CD4-positive, alpha-beta T cell treated with Interleukin-4 for 1 hour (primary cell): ENCODE measurements at regions not wholly inside any gene's neighbourhood (a gene's known extent, or its start where the extent isn't known, plus 50 kb on each side); places are given as distances from the start of the nearest gene placed in this dataset.

ENCODE experiments used
- DNase-seq, 2 donors: peaks; one replicate each; pipeline ENCODE4 v3.0.0-alpha.2; 2020 to 2022

DNA sequence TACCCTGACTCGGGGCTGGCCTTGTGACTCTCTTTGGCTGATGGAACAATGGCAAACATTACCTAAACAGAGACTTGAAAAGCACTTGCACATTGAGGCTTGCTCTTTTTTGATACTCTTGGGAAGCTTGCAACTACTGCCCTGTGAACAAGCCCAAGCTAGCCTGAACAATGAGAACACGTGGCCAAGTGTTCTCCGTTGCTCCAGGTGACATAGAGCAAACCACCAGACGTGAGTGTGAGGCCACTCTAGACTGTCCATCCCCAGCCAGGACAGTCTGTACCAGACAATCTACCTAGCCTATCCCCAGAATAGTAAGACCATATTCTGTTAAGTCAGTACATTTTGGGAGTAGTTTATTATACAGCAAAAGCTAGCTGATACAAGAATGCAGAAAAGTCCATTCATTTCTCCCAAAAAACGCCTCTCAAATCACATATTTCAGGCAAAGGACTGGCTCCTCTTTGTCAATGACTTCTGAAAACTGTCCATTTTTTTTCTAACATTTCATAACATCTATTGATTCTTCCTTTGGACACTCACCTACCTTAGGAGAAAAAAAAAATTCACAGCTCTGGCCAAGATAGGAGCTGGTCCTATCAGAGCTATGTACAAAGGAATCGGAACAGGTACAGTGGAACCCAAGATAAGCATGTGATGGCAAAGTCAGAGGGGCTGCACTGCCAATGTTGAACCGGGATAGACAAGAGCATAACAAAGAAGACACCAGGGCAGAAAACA lies 142.1 kb upstream of the PKDCC start:
- DNase-seq, result no peak

DNA sequence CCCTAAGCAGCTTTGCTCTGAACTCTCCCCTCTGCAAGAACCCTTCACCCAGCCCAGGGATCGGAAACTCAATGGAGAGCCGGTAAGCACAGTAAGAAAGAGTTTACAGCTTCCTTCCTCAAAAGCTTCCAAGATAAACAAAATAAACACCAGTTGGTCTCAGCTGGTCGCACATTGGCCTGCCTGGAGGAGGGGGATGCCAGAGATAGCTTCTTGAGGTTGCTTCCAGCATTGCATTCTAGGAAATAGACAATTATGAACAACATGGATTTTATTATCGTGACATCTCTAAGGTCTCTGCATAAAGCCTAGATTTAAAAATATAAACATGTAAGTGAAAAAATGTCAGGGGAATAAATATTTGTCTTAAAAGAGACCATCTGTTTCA lies 141.5 kb upstream of the PKDCC start:
- no peak for DNase-seq

- DNase-seq, result no peak
These were observed 140.7 kb upstream of the PKDCC start for GRCh38 chr2:41907141-41907540.

DNA sequence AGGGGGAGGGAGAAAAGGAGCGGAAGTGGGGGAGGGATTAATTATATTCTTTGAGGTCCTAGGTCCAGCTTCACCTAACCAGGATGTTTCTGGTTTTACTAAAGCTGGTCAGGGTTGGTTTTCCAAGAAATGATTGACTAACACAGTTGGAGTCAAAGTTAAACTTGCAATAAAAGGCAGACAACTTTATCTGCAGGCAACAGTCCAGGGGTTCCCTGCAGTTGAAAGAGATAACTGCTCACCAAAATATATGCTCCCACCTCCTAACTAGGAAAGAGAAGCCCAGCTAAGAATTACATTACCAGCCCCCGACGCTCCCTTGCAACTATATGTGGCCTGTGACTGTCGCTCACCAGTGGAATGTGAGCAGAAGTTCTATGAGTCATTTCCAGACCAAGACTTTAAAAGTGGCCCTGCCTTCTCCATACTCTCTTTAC lies 140.0 kb upstream of the PKDCC start:
- no peak for DNase-seq

GRCh38 chr2:41908349-41908748 lies 139.5 kb upstream of the PKDCC start:
- DNase-seq, result no peak

DNA sequence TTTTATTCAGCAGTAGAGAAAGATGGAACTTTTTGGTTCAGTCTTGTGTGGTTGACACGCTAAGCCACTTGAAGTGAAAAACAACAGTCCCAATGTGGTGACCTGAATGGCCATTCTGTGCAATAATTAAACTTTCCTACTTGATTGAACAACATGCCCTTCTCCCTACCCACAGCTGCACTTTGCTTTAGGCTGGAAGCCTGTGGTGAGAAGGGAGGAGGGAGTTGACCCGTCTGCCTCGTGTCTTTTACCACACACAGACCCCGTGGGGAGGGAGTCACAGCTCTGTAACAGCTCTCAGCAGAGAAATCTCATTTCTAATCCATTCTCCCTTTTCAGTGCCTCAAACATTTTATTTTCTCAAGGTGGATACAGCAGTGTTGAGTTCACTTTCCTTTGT lies 138.2 kb upstream of the PKDCC start:
- DNase-seq, result no peak

DNA sequence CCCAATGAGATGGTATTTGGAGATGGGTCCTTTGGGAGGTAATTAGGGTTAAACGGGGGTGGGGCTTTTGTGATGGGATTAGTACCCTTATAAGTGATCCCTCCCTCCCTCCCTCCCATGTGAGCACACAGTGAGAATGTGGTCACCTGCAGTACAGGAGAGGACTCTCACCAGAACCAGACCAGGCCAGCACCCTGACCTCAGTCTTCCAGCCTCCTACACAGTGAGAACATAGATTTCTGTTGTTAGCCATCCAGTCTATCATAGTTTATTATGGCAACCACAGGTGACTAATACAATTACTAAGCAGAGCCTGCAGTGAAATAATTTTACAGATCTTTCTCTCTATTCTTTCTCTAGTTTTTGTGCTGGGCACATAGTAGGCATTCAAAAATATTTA lies 137.7 kb upstream of the PKDCC start:
- no peak for DNase-seq

DNA sequence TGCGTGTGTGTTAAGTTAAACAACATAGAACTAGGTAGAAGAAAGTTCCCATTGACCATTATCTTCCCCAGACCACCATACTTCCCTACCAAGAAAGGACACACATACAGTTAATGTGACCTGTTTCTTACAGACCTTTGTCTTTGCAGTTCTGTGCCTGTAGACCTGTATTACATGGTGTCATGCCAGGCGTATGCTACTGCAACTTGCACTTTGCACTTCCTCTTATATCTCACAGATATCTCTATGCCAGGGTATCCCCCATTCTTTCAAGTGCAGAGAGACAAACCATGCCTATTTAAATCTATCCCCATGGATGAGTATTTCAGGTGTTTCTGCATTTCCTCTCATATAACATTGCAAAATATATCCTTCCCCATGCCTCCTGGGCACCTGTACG lies 136.8 kb upstream of the PKDCC start:
- no peak for DNase-seq

GRCh38 chr2:41912337-41912736 lies 135.5 kb upstream of the PKDCC start:
- DNase-seq, result no peak

DNA sequence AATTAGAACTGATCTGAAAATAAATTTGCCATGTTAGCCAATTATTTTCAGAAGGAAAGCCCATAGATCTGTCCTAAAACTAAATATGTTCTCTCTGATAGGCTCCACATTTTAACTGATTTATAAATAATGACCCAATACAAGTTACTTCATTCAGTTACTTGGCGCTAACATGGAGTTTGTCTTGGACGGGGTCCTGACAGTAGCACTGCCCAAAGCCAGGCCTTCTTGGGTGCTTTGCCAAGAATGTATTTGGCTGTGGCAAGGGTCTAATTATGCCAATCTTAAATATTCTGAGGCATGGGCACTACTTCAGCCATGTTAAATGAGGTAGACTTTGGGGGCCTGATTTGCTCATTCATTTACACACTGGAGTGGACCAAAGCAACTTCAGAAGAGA lies 135.0 kb upstream of the PKDCC start:
- no peak for DNase-seq

GRCh38 chr2:41913311-41913710 lies 134.5 kb upstream of the PKDCC start:
- DNase-seq, result no peak

- no peak for DNase-seq
These were observed 133.8 kb upstream of the PKDCC start for GRCh38 chr2:41913921-41914609.

DNA sequence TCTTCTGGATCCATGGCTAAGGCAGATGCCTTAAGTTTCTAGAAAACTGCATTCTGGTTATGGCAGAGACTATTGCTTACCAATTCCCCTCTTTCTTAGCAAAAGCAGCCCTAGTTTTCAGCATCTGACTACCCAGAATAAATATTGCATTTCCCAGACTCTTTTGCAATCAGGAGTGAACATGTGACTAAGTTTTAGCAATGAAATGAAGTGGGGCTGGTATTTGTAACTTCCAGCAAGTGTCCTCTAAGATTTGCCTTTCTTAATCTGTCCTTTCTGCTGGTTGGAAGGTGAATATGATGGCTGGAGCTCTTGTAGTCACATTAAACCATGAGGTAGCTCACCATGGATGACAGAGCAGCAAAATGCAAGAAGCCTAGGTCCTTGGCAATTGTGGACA lies 132.9 kb upstream of the PKDCC start:
- DNase-seq, result no peak

- DNase-seq, result no peak
These were observed 131.6 kb upstream of the PKDCC start for GRCh38 chr2:41916177-41916576.

DNA sequence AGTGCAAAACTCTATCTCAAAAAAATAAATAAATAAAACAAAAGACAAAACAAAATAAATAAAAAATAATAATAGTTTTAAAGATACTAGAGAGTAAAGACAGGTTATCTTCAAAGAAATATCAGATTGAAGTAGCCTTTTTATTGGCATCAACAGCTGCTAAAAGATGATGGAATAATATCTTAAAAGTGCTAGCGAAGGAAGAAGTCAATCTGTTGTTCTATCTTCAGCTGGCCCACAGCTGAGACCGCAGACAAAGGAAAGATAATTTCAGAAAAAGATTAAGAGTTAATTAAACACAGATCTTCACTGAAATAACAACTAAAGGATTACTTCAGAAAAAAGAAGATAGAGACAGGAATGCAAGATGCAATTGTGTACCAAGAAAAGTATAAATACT lies 130.2 kb upstream of the PKDCC start:
- DNase-seq, result no peak

GRCh38 chr2:41919135-41919534 lies 128.7 kb upstream of the PKDCC start:
- DNase-seq, result no peak

GRCh38 chr2:41920181-41920580 lies 127.6 kb upstream of the PKDCC start:
- no peak for DNase-seq

- DNase-seq, result no peak
These were observed 127.0 kb upstream of the PKDCC start for GRCh38 chr2:41920812-41921211.

GRCh38 chr2:41922177-41922576 lies 125.6 kb upstream of the PKDCC start:
- DNase-seq, result no peak

DNA sequence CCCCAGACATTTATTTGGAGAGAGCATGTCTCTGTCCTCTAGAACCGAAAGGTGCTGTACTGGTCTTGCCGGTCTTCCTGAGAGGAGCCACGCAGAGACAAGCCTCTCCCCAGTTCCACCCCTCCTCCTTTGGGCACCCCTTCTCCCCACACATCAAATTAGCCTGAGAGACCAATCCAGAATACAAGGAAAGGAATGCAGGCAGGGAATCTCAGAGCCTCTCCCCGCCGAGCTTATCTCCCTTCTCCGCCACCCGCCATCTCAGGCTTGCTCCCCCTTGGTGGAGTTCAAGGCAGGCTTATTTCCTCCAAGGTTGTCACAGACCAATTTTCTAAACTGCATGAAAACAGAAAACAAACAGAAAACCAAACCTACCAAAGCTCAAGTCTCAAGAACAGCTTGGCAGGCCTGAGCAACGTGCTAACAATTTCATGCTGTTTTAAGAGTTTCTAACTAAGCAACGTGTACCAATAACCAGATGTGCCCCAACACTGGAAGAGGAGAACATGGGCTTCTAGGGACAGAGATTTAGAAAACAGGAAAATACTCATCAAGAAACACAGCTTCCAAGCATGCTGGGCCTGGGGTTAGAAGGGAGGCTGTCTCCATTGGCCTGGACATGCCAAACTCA lies 124.5 kb upstream of the PKDCC start:
- DNase-seq, result no peak

DNA sequence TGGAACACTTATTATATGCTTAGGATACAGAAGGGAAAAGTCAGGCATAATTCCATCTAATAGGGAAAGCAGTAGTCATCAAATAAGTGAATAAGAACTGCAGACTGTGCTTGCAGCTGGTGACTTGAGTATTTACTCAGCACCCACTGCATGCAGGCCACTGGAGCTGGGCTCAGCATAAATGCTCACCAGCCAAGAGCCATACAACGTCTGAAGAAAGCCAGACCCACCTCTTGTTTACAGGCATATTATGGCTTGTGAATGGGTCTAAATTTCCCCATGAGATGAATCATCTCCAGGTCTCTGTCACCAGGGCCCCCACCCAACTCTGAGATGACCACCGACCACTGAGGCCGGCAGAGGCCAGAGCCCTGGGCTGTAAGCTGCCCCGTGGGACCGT lies 123.8 kb upstream of the PKDCC start:
- DNase-seq, result no peak

GRCh38 chr2:41924709-41925408 lies 123.0 kb upstream of the PKDCC start:
- no peak for DNase-seq

DNA sequence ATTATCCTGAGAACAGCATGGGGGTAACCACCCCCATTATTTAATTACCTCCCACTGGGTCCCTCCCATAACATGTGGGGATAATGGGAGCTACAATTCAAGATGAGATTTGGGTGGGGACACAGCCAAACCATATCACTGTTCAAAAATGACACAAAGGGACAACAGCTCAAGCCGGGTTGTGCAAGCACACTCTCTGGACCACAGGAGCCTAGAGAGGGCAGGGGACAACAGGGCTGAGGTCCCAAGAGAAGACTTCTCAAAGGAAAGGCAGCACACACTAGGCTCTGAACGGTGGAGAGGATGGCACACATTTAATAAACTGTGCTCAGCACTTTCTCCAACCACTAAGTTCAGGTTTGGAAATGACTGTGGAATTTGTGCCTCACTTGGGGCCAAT lies 122.1 kb upstream of the PKDCC start:
- no peak for DNase-seq
